Stimulated activated CD4-positive, alpha-beta T cell treated with anti-CD3 and anti-CD28 coated beads, TNF-alpha, amount 100 ng/mL, for 24 hours (primary cell): ENCODE measurements at regions not wholly inside any gene's neighbourhood (a gene's known extent, or its start where the extent isn't known, plus 50 kb on each side); places are given as distances from the start of the nearest gene placed in this dataset.

Experiments used
- DNase-seq, 3 experiments: peaks; one replicate each; pipeline ENCODE4 v3.0.0-alpha.2; 2020; ENCODE audit warnings: low read depth in 3 of 3

- no peak for DNase-seq
These were observed 162.8 kb downstream of the GLI2 start for GRCh38 chr2:120898496-120898895.

GRCh38 chr2:120898961-120899750, 163.5 kb downstream of the GLI2 start:
- DNase-seq, result no peak

GRCh38 chr2:120899771-120900170, 164.1 kb downstream of the GLI2 start:
- DNase-seq, result no peak

GRCh38 chr2:120901201-120901600, 165.5 kb downstream of the GLI2 start:
- no peak for DNase-seq

- no peak for DNase-seq
These were observed 166.9 kb downstream of the GLI2 start for GRCh38 chr2:120902592-120902991.

DNA sequence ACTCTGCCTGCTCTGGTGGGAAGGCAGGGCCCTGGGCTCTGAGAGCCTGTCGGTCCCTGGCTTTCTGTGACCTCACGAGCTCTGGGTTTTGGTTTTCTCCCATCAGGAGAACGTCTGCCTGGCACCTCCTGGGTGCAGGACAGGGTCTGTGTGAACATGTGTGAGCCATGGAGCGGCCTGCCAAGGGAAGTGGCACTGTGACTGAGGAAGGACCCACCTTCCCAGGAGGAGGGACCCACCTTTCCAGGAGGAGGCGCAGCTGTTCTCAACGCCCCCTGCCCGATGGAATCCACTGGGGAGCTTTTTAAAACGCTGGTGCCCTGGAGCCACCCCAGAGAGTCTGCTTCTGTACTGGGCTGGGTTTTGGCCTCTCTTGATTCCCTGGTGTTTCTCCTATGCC, 168.7 kb downstream of the GLI2 start:
- DNase-seq, result no peak

DNA sequence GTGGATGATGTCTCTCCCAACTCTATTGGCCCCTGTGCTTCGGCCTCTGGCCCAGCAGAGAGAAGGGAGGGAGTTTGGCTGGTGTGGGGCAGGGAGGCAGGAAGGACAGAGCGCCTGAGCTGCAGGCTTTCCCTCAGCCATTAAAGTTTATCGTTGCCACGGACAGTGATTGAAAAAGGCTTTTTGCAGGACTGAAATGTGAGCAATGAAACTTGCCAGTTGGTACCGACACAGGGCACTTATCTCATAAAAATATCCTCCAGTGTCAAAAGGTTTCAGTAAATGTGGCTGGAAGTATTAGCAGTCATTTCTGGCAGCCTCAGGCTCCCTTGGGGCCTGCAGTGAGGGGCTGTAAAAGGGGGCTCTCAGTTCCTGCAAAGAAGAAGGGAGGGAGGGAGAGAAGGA, 169.2 kb downstream of the GLI2 start:
- no peak for DNase-seq

GRCh38 chr2:120905298-120905697, 169.6 kb downstream of the GLI2 start:
- DNase-seq, result no peak

DNA sequence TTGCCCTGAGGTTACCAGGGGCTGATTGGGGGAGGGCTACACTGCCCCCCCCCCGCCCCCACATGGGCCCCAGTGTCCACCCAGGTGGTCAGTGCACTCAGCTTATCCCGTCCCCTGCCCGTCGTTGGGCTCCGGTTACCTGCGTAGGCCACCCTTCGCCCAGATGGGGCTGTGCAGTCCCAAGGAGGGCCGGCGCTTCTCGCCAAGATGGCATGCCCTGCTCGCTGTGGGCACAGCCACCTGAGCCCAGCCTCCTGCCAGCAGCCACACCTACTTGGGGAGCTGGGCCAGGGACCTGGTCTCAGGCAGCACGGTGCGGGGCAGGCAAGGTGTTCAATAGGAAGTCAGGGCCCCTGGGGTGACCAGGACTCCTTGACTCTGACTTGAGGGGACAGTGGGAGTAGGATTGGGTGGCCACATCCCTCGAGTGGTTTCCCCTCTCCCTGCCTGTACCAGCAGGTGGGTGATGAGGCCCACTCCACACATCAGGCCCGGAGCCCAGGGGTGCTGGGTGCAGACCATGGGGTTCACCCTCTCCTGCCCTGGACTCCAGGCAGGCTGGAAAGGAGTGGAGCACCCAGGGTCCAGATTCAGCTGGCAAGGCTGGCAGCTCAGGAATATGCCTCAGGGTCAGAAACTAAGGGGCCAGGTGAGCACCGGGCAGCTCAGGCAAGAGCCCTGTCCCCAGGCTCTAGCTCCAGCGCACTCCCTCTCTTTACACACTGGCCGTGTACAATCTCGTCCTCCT, 170.3 kb downstream of the GLI2 start:
- DNase-seq, result no peak

DNA sequence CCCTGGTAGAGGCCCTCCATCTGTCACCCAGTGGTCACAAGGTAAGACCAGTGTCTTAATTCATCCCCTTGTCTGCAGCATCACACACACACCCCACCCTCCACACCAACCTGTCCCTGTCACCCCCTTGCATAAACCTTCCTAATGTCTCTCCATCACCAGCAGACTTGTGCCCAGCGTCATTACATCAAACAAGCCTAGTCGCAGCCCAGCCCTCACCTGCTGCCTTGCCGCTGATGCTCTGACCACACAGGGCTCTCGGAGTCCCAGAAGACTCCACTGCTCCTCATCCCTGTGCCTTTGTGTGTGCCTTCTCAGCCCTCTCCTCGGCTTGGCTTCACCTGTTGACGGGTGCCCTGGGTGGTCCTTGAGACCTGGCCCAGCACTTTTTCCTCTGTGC, 171.2 kb downstream of the GLI2 start:
- DNase-seq, result no peak

DNA sequence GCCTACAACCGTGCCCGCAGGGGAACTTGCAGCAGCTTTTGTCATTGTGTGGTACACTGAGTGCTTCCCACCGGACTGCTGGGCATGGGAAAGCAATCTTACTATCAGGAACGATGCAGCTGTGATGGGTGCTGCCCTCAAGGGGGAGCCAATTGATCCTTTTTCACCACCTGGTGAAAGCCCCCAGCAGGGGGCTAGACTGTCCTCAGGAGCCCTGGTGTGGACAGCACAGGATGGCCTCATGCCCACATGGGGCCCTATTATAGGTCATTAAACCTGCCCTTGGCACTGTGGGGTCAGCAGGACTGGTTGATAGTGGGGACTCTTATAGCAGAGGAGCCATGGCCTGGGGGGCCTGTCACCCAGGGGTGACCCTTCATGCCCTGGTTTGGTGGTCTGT, 172.2 kb downstream of the GLI2 start:
- no peak for DNase-seq

DNA sequence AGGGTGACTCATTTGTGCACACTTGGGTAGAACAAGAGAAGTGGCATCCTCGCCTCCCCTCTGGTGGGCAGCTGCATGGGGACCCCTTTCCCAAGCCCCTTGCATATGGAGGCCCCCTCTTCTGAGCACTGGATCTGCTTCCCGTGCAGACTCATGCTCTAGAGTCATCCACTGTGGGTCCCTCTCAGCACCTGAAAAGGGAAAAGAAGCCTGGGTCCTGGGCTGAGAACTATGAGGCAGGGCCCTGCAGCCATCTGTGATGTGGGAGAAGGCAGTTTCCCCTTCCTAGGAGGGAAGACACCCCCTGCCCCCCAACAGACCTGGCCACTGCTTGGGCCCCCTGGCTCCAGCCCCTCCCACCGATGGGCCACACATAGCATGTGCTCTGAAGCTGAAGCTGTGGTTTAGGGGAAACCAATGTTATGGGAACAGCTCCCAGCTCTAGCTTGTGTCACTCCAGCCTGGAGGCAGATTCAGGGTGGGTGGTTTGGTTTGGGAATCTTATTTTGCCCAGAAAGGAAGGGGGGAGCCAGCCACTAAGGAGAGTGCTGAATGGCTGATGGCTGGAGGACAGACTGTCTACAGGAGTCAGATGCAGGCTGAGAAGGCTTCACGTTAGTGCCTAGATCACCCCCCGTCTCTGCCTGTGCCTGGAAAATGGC, 172.8 kb downstream of the GLI2 start:
- no peak for DNase-seq

GRCh38 chr2:120909102-120909501, 173.4 kb downstream of the GLI2 start:
- DNase-seq, result no peak

- DNase-seq, result no peak
These were observed 174.5 kb downstream of the GLI2 start for GRCh38 chr2:120910164-120910563.

GRCh38 chr2:120910956-120911951, 175.6 kb downstream of the GLI2 start:
- DNase-seq, result no peak

GRCh38 chr2:120912101-120912985, 176.7 kb downstream of the GLI2 start:
- DNase-seq, result no peak

GRCh38 chr2:120913972-120914838, 178.5 kb downstream of the GLI2 start:
- no peak for DNase-seq

- no peak for DNase-seq
These were observed 179.3 kb downstream of the GLI2 start for GRCh38 chr2:120914839-120915521.

DNA sequence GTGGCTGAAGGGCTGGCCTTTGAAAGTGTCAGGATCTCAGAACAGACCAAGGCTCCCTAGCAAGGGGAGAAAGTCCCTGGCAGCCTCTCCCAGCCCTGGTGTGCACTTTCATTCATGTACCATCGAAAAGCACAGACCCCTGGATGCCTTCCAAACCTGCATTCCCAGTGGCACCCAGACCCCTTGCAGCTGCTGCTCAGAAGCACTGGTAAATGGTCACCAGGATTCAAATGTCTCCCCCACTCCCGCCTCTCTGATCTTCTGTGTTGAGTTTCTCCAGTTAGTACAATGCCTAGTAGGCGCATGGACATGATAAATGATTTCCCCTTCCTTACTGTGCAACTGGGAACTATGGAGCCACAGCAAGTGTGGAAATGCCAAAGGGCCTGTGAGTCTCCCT, 180.0 kb downstream of the GLI2 start:
- DNase-seq, result no peak
